Activated CD4-positive, alpha-beta memory T cell treated with anti-CD3 and anti-CD28 coated beads for 36 hours (primary cell): ENCODE measurements at regions not wholly inside any gene's neighbourhood (a gene's known extent, or its start where the extent isn't known, plus 50 kb on each side); places are given as distances from the start of the nearest gene placed in this dataset.
"Not testable (repeated sequence)": the region's sequence is repeated elsewhere in the genome, so short reads cannot be mapped to it uniquely, and the experiment has no call there.

ENCODE experiments used
- CTCF ChIA-PET: fragments of 350-600 bp; sonication (Branson Sonifier 250); formaldehyde crosslinking; loops from one replicate; lab custom pipeline; 2021; ENCODE audit warnings: antibody characterized with exemption, inconsistent platforms; lab: Charles Lee
- POLR2A ChIA-PET: fragments of 350-600 bp; sonication (Branson Sonifier 250); formaldehyde crosslinking; loops from one replicate; lab custom pipeline; 2021; ENCODE audit warnings: antibody characterized with exemption; lab: Charles Lee
- DNase-seq: peaks from one replicate; pipeline ENCODE4 v3.0.0-alpha.2; 2020
- H3K27ac Mint-ChIP-seq: one replicate; pipeline ENCODE4 v1.8.0; 2021; ENCODE audit warnings: mixed read lengths
- H3K27me3 Mint-ChIP-seq: one replicate; pipeline ENCODE4 v1.8.0; 2021; ENCODE audit warnings: mixed read lengths
- H3K36me3 Mint-ChIP-seq: one replicate; pipeline ENCODE4 v1.8.0; 2021; ENCODE audit warnings: mixed read lengths
- H3K4me1 Mint-ChIP-seq: one replicate; pipeline ENCODE4 v1.8.0; 2021; ENCODE audit warnings: low read depth, mixed read lengths
- H3K4me3 Mint-ChIP-seq: one replicate; pipeline ENCODE4 v1.8.0; 2021; ENCODE audit warnings: mild to moderate bottlenecking, mixed read lengths
- H3K9me3 Mint-ChIP-seq: one replicate; pipeline ENCODE4 v1.8.0; 2021; ENCODE audit warnings: mixed read lengths
- intact Hi-C: fragments of 100-400 bp; cut with micrococcal nuclease; formaldehyde crosslinking; loops from one replicate; pipeline ENCODE4 v1.15.1; 2023

DNA sequence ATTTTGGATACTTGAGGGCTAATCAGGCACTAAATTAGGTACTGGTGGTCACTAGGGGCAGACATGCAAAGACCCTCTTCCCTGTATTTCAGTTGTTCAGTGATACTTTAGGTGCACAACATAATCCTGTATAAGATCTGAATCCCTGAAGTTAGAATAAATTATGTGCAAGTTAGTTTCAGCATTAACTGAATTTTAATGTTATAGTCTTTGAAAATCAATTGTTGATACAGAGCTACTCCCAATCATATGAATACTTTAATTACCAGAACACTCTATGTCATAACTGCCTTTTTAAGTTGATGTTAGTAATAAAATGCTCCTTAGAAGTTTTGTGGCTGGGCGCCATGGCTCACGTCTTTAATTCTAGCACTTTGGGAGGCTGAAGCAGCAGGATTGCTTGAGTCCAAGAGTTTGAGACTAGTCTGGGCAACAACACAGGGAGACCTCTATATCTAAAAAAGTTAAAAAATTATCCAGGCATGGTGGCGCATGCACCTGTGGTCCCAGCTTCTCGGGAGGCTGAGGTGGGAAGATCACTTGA, 87.1 kb upstream of the SKAP2 start:
- DNase-seq, result no peak
- Mint-ChIP-seq H3K36me3 (no peaks in the 10 kb centered on the region), H3K4me3 (no peak overlapping the region), H3K27ac (no peak overlapping the region), H3K4me1 (no peaks in the 10 kb centered on the region), H3K27me3 (peaks cover 9% of the 10 kb centered on the region), H3K9me3 (no peaks in the 10 kb centered on the region)
- POLR2A ChIA-PET, result no interaction called here
- intact Hi-C loops, result no loop called here
- CTCF ChIA-PET, result no interaction called here

DNA sequence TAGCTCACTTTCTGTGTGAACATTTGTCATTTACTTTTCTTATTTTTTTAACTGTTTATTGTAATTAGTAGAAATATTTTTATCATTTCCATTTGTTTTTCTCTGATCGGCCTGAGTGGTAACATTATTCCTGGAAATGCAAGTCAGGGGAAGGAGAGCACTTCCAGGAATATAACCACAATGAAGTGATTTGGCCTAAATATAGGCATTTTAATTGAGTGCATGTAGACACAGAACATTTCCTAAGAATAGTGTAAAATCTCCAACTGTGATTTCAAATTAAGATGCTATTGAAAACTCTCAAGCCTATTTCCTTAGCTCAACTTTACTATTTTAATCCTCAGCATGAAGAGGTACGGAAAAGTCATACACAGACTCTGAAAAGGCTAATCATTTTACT, 86.5 kb upstream of the SKAP2 start:
- CTCF ChIA-PET, result no interaction called here

DNA sequence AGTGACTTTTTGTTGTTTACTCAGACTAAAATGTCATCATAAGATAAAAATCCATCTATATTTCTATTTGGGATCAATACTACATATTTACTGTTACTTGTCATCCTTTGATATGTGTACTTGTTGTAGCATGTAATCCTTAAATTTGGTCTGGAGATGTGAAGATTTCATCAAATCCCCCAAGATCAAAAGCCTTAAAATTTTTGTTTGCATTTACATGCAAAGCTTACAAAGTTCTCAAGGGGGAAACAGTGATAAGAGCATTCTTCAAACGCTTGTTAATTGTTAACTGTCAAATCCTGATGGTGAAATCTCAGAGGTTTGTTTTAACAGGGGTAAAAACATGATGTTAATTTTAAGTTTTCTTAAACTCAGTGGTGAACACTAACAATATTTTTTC, 84.9 kb upstream of the SKAP2 start:
- H3K27ac Mint-ChIP-seq, result no peak overlapping the region
- POLR2A ChIA-PET, result no interaction called here
- no peaks in the 10 kb centered on the region for H3K4me1 Mint-ChIP-seq
- CTCF ChIA-PET, result interaction anchor here (0.6 to 1.1 kb wide), 2 partner anchors 14 to 237 kb away, joined by 3 read pairs; no protein-coding TSS in a partner anchor
- H3K4me3 Mint-ChIP-seq, result no peak overlapping the region
- peaks cover 12% of the 10 kb centered on the region for H3K27me3 Mint-ChIP-seq
- no peaks in the 10 kb centered on the region for H3K36me3 Mint-ChIP-seq
- no peak for DNase-seq
- intact Hi-C loops, result no loop called here
- H3K9me3 Mint-ChIP-seq, result no peaks in the 10 kb centered on the region

More for the DNA sequence above, 86.5 kb upstream of the SKAP2 start:
- POLR2A ChIA-PET, result no interaction called here
- no peak for DNase-seq
- peaks cover 9% of the 10 kb centered on the region for H3K27me3 Mint-ChIP-seq
- no peaks in the 10 kb centered on the region for H3K36me3 Mint-ChIP-seq
- H3K9me3 Mint-ChIP-seq, result no peaks in the 10 kb centered on the region
- no peak overlapping the region for H3K4me3 Mint-ChIP-seq
- H3K4me1 Mint-ChIP-seq, result no peaks in the 10 kb centered on the region
- H3K27ac Mint-ChIP-seq, result no peak overlapping the region
- intact Hi-C loops, result no loop called here

DNA sequence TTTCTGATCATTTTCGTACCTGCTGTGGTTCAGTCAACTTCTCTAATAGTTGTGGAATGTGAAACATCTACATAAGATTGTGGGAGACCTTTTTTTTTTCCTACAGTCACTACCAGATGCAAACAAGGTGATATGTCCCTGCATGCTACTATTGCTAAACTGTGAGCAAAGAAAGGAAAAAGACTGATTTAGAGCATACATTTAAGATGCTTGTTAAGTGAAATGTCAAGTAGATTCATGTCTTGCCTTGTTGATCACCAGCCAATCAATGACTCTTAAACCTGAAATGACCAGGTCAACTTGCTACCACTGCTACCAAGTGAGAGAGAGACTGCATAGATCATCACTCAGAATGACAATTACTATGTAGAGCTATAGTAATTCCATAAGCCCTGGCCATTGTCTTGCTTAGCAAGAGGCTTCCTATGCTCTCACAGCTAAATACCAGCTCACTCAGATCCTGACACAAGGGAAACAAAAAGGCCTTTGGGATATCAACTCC, 84.3 kb upstream of the SKAP2 start:
- DNase-seq, result no peak
- Mint-ChIP-seq H3K27me3 (peaks cover 12% of the 10 kb centered on the region), H3K4me1 (no peaks in the 10 kb centered on the region), H3K27ac (no peak overlapping the region), H3K9me3 (no peaks in the 10 kb centered on the region), H3K4me3 (no peak overlapping the region), H3K36me3 (no peaks in the 10 kb centered on the region)
- CTCF ChIA-PET, result interaction anchor here (1.1 kb wide), 1 partner anchor 15 kb away, joined by 3 read pairs; no protein-coding TSS in a partner anchor
- POLR2A ChIA-PET, result no interaction called here
- intact Hi-C loops, result no loop called here

DNA sequence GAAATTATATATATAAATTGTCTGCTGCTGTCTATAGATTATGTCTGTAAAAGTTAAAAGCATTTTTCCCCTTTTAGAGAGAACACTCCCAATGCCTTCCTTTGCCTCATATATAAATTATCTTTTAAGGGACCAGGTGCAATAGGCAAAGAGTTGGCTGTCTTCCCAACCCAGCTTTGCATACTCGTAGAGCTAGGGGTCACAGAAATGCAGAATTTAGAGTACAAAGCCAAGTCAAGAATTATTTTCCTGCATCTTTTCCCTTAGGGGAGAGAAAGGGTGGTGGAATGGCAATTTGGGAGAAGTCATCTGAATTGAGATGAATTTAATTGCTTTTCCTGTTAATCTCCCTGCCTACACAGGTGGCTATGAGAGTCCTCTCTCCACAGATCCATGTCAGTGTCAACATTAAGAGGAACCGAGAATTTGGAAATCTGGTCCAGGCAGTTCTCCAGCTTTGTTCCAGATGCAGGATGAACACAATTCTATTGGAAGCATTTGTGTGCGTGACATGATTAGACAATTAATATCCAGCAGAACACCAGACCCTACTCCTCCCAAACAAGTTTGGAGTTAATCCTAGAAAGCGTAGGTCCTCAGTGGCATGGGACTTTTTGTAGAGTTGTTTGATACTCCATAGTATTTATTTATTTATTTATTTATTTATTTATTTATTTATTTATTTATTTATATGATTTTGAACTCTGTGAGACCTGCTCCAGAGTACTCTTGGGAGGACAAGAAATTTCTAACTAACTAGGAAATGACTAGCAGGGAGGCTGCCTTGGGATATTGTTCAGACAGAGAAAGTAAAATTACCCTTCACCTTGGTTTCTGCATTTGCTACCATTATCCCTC, 80.3 kb upstream of the SKAP2 start:
- ChIA-PET POLR2A (no interaction called here), CTCF (interaction anchor here (0.8 kb wide), 1 partner anchor 175 kb away, joined by 6 read pairs; no protein-coding TSS in a partner anchor)
- no peaks in the 10 kb centered on the region for H3K9me3 Mint-ChIP-seq
- no peak overlapping the region for H3K27ac Mint-ChIP-seq
- H3K4me1 Mint-ChIP-seq, result no peaks in the 10 kb centered on the region
- H3K36me3 Mint-ChIP-seq, result no peaks in the 10 kb centered on the region
- no peak for DNase-seq
- no peak overlapping the region for H3K4me3 Mint-ChIP-seq
- intact Hi-C loops, result no loop called here
- H3K27me3 Mint-ChIP-seq, result peaks cover 13% of the 10 kb centered on the region

GRCh38 chr7:26937939-26938623, 73.7 kb upstream of the SKAP2 start:
- no peaks in the 10 kb centered on the region for H3K9me3 Mint-ChIP-seq
- no peaks in the 10 kb centered on the region for H3K4me1 Mint-ChIP-seq
- no peak for DNase-seq
- no peak overlapping the region for H3K27ac Mint-ChIP-seq
- peaks cover 10% of the 10 kb centered on the region for H3K27me3 Mint-ChIP-seq
- CTCF ChIA-PET, result no interaction called here
- intact Hi-C loops, result no loop called here
- POLR2A ChIA-PET, result no interaction called here
- no peak overlapping the region for H3K4me3 Mint-ChIP-seq
- no peaks in the 10 kb centered on the region for H3K36me3 Mint-ChIP-seq

- Mint-ChIP-seq H3K4me3 (no peak overlapping the region), H3K4me1 (no peaks in the 10 kb centered on the region), H3K27ac (no peak overlapping the region), H3K27me3 (peaks cover 10% of the 10 kb centered on the region), H3K9me3 (no peaks in the 10 kb centered on the region), H3K36me3 (no peaks in the 10 kb centered on the region)
- ChIA-PET POLR2A (no interaction called here), CTCF (no interaction called here)
- DNase-seq, result no peak
- intact Hi-C loops, result no loop called here
Observed at GRCh38 chr7:26937306-26937705, 72.9 kb upstream of the SKAP2 start.

DNA sequence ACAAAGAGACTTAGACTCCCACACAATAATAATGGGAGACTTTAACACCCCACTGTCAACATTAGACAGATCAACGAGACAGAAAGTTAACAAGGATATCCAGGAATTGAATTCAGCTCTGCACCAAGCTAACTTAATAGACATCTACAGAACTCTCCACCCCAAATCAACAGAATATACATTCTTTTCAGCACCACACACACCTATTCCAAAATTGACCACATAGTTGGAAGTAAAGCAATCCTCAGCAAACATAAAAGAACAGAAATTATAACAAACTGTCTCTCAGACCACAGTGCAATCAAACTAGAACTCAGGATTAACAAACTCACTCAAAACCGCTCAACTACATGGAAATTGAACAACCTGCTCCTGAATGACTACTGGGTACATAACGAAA, 68.2 kb upstream of the SKAP2 start:
- H3K27me3 Mint-ChIP-seq, H3K4me1 Mint-ChIP-seq, H3K9me3 Mint-ChIP-seq, DNase-seq, H3K36me3 Mint-ChIP-seq, CTCF ChIA-PET, H3K27ac Mint-ChIP-seq, intact Hi-C loops, H3K4me3 Mint-ChIP-seq, POLR2A ChIA-PET: not testable (repeated sequence)

DNA sequence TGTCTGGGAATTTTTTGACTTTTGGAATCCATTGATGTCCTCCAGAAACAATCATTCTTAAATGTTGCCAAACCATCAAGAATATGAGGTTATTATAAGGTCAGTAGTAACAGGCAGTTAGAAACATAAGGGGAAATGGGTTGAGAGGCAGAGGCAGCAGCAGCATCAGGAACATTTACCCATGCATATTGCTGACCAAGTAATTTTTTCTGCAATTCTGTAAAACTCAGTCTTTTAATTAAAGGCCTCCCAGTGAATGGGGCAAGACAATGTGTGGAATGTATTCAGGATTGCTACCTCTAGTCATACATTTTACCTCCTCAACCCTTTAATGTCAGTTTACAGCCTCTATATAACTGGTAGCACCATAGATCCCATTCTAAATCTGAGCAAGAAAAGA, 66.5 kb upstream of the SKAP2 start:
- CTCF ChIA-PET, result no interaction called here
- POLR2A ChIA-PET, result no interaction called here
- no peak overlapping the region for H3K27ac Mint-ChIP-seq
- H3K4me3 Mint-ChIP-seq, result no peak overlapping the region
- DNase-seq, result no peak
- H3K27me3 Mint-ChIP-seq, result peaks cover 10% of the 10 kb centered on the region
- no peaks in the 10 kb centered on the region for H3K4me1 Mint-ChIP-seq
- intact Hi-C loops, result no loop called here
- no peaks in the 10 kb centered on the region for H3K9me3 Mint-ChIP-seq
- H3K36me3 Mint-ChIP-seq, result no peaks in the 10 kb centered on the region

DNA sequence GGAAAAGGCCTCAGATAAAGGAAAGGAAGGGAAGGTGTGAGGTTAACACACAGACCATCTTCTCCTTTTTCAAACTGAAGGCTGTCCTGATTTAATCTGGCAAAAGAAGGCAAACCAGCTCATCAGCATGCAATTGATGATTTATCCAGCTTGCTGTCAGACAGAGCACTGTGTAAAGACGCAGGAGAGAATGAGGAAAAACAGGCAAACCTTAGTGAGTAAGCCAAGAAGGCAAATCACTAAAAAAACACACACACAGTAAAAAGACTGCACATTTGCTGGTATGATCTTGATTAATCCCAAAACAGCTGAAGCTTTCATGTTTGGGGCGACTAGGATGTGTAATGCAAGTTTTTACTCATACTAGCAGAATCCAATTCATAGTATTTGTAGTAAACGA, 65.8 kb upstream of the SKAP2 start:
- peaks cover 12% of the 10 kb centered on the region for H3K27me3 Mint-ChIP-seq
- intact Hi-C loops, result no loop called here
- DNase-seq, result no peak
- no peaks in the 10 kb centered on the region for H3K4me1 Mint-ChIP-seq
- H3K36me3 Mint-ChIP-seq, result no peaks in the 10 kb centered on the region
- H3K27ac Mint-ChIP-seq, result no peak overlapping the region
- H3K9me3 Mint-ChIP-seq, result no peaks in the 10 kb centered on the region
- ChIA-PET POLR2A (no interaction called here), CTCF (no interaction called here)
- H3K4me3 Mint-ChIP-seq, result no peak overlapping the region

GRCh38 chr7:26928703-26929347, 64.4 kb upstream of the SKAP2 start:
- H3K9me3 Mint-ChIP-seq, result no peaks in the 10 kb centered on the region
- no peak overlapping the region for H3K27ac Mint-ChIP-seq
- DNase-seq, result no peak
- H3K4me1 Mint-ChIP-seq, result no peaks in the 10 kb centered on the region
- intact Hi-C loops, result no loop called here
- H3K27me3 Mint-ChIP-seq, result peaks cover 12% of the 10 kb centered on the region
- H3K4me3 Mint-ChIP-seq, result no peak overlapping the region
- H3K36me3 Mint-ChIP-seq, result no peaks in the 10 kb centered on the region
- ChIA-PET POLR2A (no interaction called here), CTCF (no interaction called here)

GRCh38 chr7:26925768-26926167, 61.4 kb upstream of the SKAP2 start:
- H3K27me3 Mint-ChIP-seq, result peaks cover 7% of the 10 kb centered on the region
- POLR2A ChIA-PET, result no interaction called here
- H3K4me1 Mint-ChIP-seq, result no peaks in the 10 kb centered on the region
- no peak overlapping the region for H3K27ac Mint-ChIP-seq
- CTCF ChIA-PET, result no interaction called here
- H3K9me3 Mint-ChIP-seq, result no peaks in the 10 kb centered on the region
- no peaks in the 10 kb centered on the region for H3K36me3 Mint-ChIP-seq
- no peak overlapping the region for H3K4me3 Mint-ChIP-seq
- intact Hi-C loops, result no loop called here
- DNase-seq, result no peak
